Caco-2 (cell line): ENCODE measurements at regions not wholly inside any gene's neighbourhood (a gene's known extent, or its start where the extent isn't known, plus 50 kb on each side); places are given as distances from the start of the nearest gene placed in this dataset.

Experiments
- BruUV-seq: library from RNA; stranded (reverse); fragments of 400-500 nt; replicated peaks from 2 replicates; lab custom pipeline; 2021; lab: Mats Ljungman, UMichigan
- CTCF ChIA-PET: fragments of 300-600 bp; sonication (Branson Sonifier 250); formaldehyde crosslinking; loops from one replicate; lab custom pipeline; 2022; ENCODE audit warnings: antibody characterized with exemption; lab: Charles Lee
- POLR2A ChIA-PET: fragments of 300-600 bp; sonication (Branson Sonifier 250); formaldehyde crosslinking; loops from one replicate; lab custom pipeline; 2022; ENCODE audit warnings: antibody characterized with exemption; lab: Charles Lee
- DNase-seq, 2 experiments: peaks; one replicate each; pipeline versions ENCODE4 v3.0.0 to v3.0.0-alpha.2; 2020 to 2022
- H3K27me3 ChIP-seq: replicated peaks from 2 replicates; pipeline ENCODE4 v1.6.0; 2011; ENCODE audit warnings: low read length; ENCODE audit not compliant: control insufficient read depth, insufficient read depth
- H3K36me3 ChIP-seq: 2 replicates; pipeline ENCODE4 v1.5.1; 2011; ENCODE audit warnings: low read length; ENCODE audit not compliant: control insufficient read depth, insufficient read depth
- H3K4me1 ChIP-seq: fragments of 250-450 bp; sonication (Bioruptor Pico); 2 replicates; pipeline ENCODE4 v1.5.1; 2020; ENCODE audit warnings: mild to moderate bottlenecking
- H3K4me3 ChIP-seq: 2 replicates; pipeline ENCODE4 v1.5.1; 2011; ENCODE audit warnings: low read depth, mild to moderate bottlenecking, control low read depth, low read length
- H3K9me3 ChIP-seq: fragments of 250-450 bp; sonication (Bioruptor Pico); 2 replicates; pipeline ENCODE4 v1.5.1; 2020; ENCODE audit warnings: mild to moderate bottlenecking, moderate library complexity
- H3K27ac Mint-ChIP-seq: one replicate; pipeline ENCODE4 v1.8.0; 2022; ENCODE audit warnings: mixed read lengths; ENCODE audit not compliant: unreplicated experiment
- H3K27me3 Mint-ChIP-seq: one replicate; pipeline ENCODE4 v1.8.0; 2022; ENCODE audit warnings: mixed read lengths; ENCODE audit not compliant: insufficient read depth, unreplicated experiment
- H3K36me3 Mint-ChIP-seq: one replicate; pipeline ENCODE4 v1.8.0; 2022; ENCODE audit warnings: mild to moderate bottlenecking, mixed read lengths; ENCODE audit not compliant: insufficient read depth, unreplicated experiment
- H3K4me1 Mint-ChIP-seq: one replicate; pipeline ENCODE4 v1.8.0; 2022; ENCODE audit warnings: low read depth, mixed read lengths; ENCODE audit not compliant: unreplicated experiment
- H3K4me3 Mint-ChIP-seq: one replicate; pipeline ENCODE4 v1.8.0; 2022; ENCODE audit warnings: mild to moderate bottlenecking, moderate library complexity, mixed read lengths; ENCODE audit not compliant: unreplicated experiment
- H3K9me3 Mint-ChIP-seq: one replicate; pipeline ENCODE4 v1.8.0; 2022; ENCODE audit warnings: mixed read lengths; ENCODE audit not compliant: unreplicated experiment
- intact Hi-C: fragments of 100-400 bp; cut with micrococcal nuclease; formaldehyde crosslinking; loops from one replicate; pipeline ENCODE4 v1.10.0; 2022; ENCODE audit not compliant: unreplicated experiment
- TF ChIP-seq, protein P1 (sequence below), 2 experiments: fragments of 200-600 bp in 1 of 2; IDR thresholded peaks; 1 replicate in 1 of 2; 2 replicates in 1 of 2; pipeline versions ENCODE4 v1.5.1 to v1.8.0; 2011 to 2022; ENCODE audit warnings: antibody characterized with exemption in 1 of 2, control low read depth in 1 of 2, inconsistent platforms in 1 of 2, low read depth in 1 of 2, low read length in 1 of 2, mild to moderate bottlenecking in 1 of 2, moderate library complexity in 1 of 2; ENCODE audit not compliant: insufficient read depth in 1 of 2, severe bottlenecking in 1 of 2, unreplicated experiment in 1 of 2

DNA sequence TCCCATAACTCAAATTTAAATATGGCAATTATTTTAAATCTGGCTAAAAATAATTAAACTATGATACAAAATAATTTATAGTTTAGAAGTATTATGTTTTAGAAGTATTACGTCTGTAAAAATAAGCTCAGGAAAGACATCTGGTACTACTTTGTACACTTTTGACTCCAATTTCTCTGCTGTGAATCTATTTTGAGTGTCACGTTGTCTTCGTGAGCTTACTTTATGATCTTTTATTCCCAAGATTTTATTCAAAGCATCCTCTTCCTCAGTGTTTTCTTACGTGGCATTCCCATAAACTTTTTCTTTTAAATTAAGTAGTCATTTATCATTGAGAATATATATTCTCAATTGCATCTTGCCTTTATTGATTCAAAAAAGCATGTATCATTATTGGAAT is 223.3 kb upstream of the KCNJ16 start:
- BruUV-seq: no TSS peak
- ChIA-PET CTCF (no interaction called here), POLR2A (no interaction called here)
- no peaks in the 10 kb centered on the region for H3K4me1 ChIP-seq
- DNase-seq: no peak
- Mint-ChIP-seq H3K4me3 (no peak overlapping the region), H3K4me1 (no peaks in the 10 kb centered on the region), H3K36me3 (no peaks in the 10 kb centered on the region), H3K27me3 (no peaks in the 10 kb centered on the region), H3K9me3 (peaks cover 9% of the 10 kb centered on the region), H3K27ac (no peak overlapping the region)
- intact Hi-C loops: no loop called here
- H3K36me3 ChIP-seq: no peaks in the 10 kb centered on the region
- H3K9me3 ChIP-seq: no peaks in the 10 kb centered on the region
- no peak overlapping the region for H3K4me3 ChIP-seq
- H3K27me3 ChIP-seq: no peaks in the 10 kb centered on the region
- TF ChIP-seq, protein P1, sequence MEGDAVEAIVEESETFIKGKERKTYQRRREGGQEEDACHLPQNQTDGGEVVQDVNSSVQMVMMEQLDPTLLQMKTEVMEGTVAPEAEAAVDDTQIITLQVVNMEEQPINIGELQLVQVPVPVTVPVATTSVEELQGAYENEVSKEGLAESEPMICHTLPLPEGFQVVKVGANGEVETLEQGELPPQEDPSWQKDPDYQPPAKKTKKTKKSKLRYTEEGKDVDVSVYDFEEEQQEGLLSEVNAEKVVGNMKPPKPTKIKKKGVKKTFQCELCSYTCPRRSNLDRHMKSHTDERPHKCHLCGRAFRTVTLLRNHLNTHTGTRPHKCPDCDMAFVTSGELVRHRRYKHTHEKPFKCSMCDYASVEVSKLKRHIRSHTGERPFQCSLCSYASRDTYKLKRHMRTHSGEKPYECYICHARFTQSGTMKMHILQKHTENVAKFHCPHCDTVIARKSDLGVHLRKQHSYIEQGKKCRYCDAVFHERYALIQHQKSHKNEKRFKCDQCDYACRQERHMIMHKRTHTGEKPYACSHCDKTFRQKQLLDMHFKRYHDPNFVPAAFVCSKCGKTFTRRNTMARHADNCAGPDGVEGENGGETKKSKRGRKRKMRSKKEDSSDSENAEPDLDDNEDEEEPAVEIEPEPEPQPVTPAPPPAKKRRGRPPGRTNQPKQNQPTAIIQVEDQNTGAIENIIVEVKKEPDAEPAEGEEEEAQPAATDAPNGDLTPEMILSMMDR (IDR thresholded peaks at IDR 0.05; ENCODE audit: insufficient read depth in 1 of 2, low read depth in 1 of 2, low read length in 1 of 2, severe bottlenecking in 1 of 2, unreplicated experiment in 1 of 2): no peak

DNA sequence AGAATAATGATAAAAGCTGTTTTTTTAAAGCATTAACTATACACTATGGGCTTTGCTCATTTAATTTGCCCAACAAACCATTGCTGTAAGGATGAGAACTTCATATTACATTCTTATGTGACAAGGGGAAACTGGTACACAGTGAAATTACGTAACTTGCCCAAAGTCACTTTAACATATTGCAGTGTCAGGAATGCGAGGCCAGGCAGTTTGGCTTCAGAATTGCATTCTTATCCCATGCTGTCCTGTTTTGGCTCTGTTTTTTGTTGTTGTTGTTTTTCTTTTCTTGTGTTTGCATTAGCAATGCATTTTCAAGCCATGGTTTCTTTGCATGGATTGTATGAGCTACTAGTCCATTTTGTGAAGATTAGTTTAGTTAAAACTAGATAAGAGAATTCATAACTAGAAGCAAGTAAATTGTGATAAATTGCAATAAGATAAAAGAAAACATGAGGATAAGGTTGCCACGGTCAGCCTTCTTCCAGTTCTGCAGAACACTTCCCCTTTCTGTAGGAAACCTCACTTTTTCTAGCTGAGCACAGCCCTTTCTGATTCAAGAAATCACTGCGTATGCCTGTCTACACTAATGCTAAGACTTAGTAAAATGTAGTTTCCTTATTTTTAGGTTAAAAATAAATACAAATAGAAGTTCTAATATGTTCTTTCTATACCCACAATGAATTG is 221.3 kb upstream of the KCNJ16 start:
- BruUV-seq: no TSS peak
- CTCF ChIA-PET: no interaction called here
- H3K27me3 Mint-ChIP-seq: no peaks in the 10 kb centered on the region

DNA sequence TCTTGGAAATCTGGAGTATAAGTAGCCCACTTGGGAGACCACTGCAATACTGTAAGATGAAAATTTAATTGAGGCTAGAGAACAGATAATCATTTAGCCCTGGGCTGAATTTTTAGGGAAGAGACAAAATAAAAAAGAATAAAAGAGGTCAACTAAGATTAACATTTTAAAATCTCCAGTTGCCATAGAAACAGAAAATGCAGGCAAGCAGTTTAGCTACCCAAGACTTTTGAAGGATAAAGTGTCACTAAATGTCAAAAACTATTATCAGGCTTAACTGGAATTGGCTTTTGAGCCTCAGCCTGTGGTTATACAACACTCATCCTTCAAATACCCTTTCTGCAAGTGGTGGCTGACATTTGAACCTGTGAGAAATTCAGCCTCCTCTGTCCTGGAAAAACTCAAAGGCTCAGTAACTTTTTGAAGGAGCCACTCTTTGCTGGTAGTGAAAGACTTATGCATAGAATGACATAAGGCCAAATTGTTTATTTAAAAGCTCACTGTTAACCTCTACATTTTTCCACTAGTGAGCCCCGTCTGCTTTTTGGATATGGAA is 220.7 kb upstream of the KCNJ16 start:
- TF ChIP-seq, protein P1 (IDR thresholded peaks at IDR 0.05; ENCODE audit: insufficient read depth in 1 of 2, low read depth in 1 of 2, low read length in 1 of 2, severe bottlenecking in 1 of 2, unreplicated experiment in 1 of 2): no peak
- BruUV-seq: no TSS peak
- Histone ChIP-seq H3K4me3 (no peak overlapping the region), H3K36me3 (no peaks in the 10 kb centered on the region; the same call in 1 of the 2 replicates), H3K4me1 (0 out of 2 replicates have a peak, but pooled peaks cover 9% of the 10 kb centered on the region), H3K27me3 (no peaks in the 10 kb centered on the region), H3K9me3 (no peaks in the 10 kb centered on the region)
- H3K4me1 Mint-ChIP-seq: no peaks in the 10 kb centered on the region
- no peaks in the 10 kb centered on the region for H3K36me3 Mint-ChIP-seq
- no peaks in the 10 kb centered on the region for H3K27me3 Mint-ChIP-seq
- DNase-seq: no peak
- CTCF ChIA-PET: no interaction called here
- H3K27ac Mint-ChIP-seq: no peak overlapping the region
- H3K9me3 Mint-ChIP-seq: peaks cover 15% of the 10 kb centered on the region
- POLR2A ChIA-PET: no interaction called here
- intact Hi-C loops: no loop called here
- no peak overlapping the region for H3K4me3 Mint-ChIP-seq

More for the DNA sequence above, 221.3 kb upstream of the KCNJ16 start:
- TF ChIP-seq, protein P1 (IDR thresholded peaks at IDR 0.05; ENCODE audit: insufficient read depth in 1 of 2, low read depth in 1 of 2, low read length in 1 of 2, severe bottlenecking in 1 of 2, unreplicated experiment in 1 of 2): no peak
- peaks cover 15% of the 10 kb centered on the region for H3K9me3 Mint-ChIP-seq
- Histone ChIP-seq H3K36me3 (no peaks in the 10 kb centered on the region; the same call in 1 of the 2 replicates), H3K27me3 (no peaks in the 10 kb centered on the region), H3K9me3 (no peaks in the 10 kb centered on the region), H3K4me1 (0 out of 2 replicates have a peak, but pooled peaks cover 9% of the 10 kb centered on the region), H3K4me3 (no peak overlapping the region)
- no peaks in the 10 kb centered on the region for H3K4me1 Mint-ChIP-seq
- H3K4me3 Mint-ChIP-seq: no peak overlapping the region
- no peak for DNase-seq
- no peaks in the 10 kb centered on the region for H3K36me3 Mint-ChIP-seq
- no peak overlapping the region for H3K27ac Mint-ChIP-seq
- POLR2A ChIA-PET: no interaction called here
- intact Hi-C loops: no loop called here
